ENCODE measurements at regions not wholly inside any gene's neighbourhood (a gene's known extent, or its start where the extent isn't known, plus 50 kb on each side); places are given as distances from the start of the nearest gene placed in this dataset.

DNA sequence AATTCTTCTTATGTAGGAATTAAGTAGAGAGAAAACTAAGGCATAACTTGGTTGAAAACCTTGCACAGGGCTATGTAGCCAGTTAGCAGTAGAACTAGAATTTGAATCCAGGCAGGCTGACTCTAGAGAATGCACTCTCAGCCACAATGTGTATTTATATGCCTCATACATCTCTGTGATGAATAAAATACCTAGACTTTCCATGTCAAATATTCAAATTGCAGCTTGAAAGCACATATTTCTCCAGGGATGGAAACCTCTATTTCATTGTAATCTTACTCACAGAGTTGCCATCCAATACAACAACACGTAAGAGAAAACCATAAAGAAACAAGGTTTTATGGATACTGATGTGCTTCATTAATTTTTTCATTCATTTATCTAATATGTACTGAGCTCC is 256.0 kb upstream of the FLRT2 start:
- TF ChIP-seq, protein P1, sequence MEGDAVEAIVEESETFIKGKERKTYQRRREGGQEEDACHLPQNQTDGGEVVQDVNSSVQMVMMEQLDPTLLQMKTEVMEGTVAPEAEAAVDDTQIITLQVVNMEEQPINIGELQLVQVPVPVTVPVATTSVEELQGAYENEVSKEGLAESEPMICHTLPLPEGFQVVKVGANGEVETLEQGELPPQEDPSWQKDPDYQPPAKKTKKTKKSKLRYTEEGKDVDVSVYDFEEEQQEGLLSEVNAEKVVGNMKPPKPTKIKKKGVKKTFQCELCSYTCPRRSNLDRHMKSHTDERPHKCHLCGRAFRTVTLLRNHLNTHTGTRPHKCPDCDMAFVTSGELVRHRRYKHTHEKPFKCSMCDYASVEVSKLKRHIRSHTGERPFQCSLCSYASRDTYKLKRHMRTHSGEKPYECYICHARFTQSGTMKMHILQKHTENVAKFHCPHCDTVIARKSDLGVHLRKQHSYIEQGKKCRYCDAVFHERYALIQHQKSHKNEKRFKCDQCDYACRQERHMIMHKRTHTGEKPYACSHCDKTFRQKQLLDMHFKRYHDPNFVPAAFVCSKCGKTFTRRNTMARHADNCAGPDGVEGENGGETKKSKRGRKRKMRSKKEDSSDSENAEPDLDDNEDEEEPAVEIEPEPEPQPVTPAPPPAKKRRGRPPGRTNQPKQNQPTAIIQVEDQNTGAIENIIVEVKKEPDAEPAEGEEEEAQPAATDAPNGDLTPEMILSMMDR (IDR thresholded peaks at IDR 0.05), result no peak
- no peak for TF ChIP-seq EP300 (IDR thresholded peaks at IDR 0.05; ENCODE audit: low read depth)
- TF ChIP-seq POLR2A (IDR thresholded peaks at IDR 0.05), result no peak

Measured in transverse colon (tissue), 3 donors.